ENCODE measurements at regions not wholly inside any gene's neighbourhood (a gene's known extent, or its start where the extent isn't known, plus 50 kb on each side); places are given as distances from the start of the nearest gene placed in this dataset.

DNA sequence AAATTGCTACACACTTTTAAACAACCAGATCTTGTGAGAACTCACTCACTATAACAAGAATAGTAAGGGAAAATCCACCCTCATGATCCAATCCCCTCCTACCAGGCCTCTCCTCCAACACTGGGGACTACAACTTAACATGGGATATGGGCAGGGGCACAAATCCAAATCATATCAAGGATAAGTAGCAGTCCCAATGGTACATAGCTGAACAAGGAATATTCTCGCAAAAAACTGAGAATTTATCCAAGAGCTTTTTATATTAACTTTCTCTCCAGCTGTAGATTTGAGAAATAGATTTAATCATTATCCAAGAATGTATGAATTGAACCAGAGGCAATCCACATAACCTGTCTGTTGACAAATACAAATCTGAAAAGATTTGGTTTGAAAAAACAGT lies 185.2 kb downstream of the TMTC3 start:
- no peak for ATAC-seq (ENCODE audit: low read depth)
- POLR2A ChIA-PET: no interaction called here
- no peak overlapping the region for H3K4me3 Mint-ChIP-seq
- no peaks in the 10 kb centered on the region for H3K36me3 Mint-ChIP-seq
- no peak for DNase-seq
- H3K9me3 Mint-ChIP-seq: no peaks in the 10 kb centered on the region
- no peaks in the 10 kb centered on the region for H3K27me3 Mint-ChIP-seq
- H3K4me1 Mint-ChIP-seq: no peaks in the 10 kb centered on the region
- H3K27ac Mint-ChIP-seq: no peak overlapping the region

DNA sequence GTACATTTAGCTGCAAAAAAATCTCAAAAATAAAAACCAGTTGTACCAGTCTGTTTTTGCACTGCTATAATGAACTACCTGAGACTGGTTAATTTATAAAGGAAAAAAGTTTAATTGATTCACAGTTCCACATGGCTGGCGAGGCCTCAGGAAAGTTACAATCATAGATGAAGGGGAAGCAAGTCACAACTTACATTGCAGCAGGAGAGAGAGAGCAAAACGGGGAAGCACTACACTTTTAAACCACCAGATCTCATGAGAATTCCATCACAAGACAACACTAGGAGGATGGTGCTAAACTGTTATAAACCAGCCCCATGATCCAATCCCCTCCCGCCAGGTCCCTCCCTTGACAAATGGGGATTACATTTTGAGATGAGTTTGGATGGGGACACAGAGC lies 186.0 kb downstream of the TMTC3 start:
- no peak overlapping the region for H3K4me3 Mint-ChIP-seq
- H3K4me1 Mint-ChIP-seq: no peaks in the 10 kb centered on the region
- no peaks in the 10 kb centered on the region for H3K9me3 Mint-ChIP-seq
- no peaks in the 10 kb centered on the region for H3K36me3 Mint-ChIP-seq
- H3K27me3 Mint-ChIP-seq: no peaks in the 10 kb centered on the region
- POLR2A ChIA-PET: no interaction called here
- ATAC-seq (ENCODE audit: low read depth) (no peak), DNase-seq (no peak)
- no peak overlapping the region for H3K27ac Mint-ChIP-seq

DNA sequence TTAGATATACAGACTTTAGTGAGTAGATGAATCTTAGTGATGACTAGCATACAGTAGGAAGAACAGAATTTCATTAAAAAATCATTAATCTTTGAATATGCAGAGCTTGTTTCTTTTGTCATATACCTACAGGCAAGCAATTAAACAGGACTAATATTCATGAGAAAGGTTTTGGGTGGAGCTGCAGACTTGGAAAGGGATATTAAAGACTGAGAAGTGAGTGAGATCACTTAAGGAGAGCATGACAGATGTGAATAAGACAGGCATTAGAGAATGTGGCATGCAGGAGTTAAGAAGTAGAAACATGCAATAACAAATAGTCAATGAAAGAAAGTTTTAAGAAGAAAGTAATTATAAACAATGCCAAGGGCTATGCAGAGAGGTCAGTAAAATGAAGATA lies 187.7 kb downstream of the TMTC3 start:
- Mint-ChIP-seq H3K36me3 (no peaks in the 10 kb centered on the region), H3K27me3 (no peaks in the 10 kb centered on the region), H3K4me1 (no peaks in the 10 kb centered on the region), H3K27ac (no peak overlapping the region), H3K9me3 (no peaks in the 10 kb centered on the region), H3K4me3 (no peak overlapping the region)
- ATAC-seq (ENCODE audit: low read depth): no peak
- POLR2A ChIA-PET: no interaction called here
- no peak for DNase-seq

DNA sequence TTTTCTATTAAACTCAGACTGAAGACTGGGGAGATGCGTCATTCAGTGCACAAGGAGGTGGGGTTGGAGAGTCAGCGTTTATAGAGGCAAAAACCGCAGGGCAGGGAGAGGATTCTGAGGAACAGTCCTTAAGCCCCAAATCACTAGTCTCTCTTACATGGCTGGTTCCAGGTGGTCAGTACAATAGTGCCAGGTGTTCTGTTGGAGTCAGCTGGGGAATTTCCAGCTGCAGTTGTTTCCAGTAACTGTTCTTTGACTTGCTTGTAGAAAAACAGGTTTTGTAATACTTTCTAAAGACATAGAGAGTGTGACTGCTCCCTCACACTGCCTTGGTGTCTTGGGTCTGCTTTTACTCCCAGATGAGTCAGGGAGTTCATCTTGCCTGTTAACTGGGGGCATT lies 192.2 kb downstream of the TMTC3 start:
- Mint-ChIP-seq H3K4me1 (no peaks in the 10 kb centered on the region), H3K36me3 (no peaks in the 10 kb centered on the region), H3K4me3 (no peak overlapping the region), H3K27ac (no peak overlapping the region), H3K27me3 (no peaks in the 10 kb centered on the region), H3K9me3 (no peaks in the 10 kb centered on the region)
- no peak for DNase-seq
- ATAC-seq (ENCODE audit: low read depth): no peak
- POLR2A ChIA-PET: no interaction called here

DNA sequence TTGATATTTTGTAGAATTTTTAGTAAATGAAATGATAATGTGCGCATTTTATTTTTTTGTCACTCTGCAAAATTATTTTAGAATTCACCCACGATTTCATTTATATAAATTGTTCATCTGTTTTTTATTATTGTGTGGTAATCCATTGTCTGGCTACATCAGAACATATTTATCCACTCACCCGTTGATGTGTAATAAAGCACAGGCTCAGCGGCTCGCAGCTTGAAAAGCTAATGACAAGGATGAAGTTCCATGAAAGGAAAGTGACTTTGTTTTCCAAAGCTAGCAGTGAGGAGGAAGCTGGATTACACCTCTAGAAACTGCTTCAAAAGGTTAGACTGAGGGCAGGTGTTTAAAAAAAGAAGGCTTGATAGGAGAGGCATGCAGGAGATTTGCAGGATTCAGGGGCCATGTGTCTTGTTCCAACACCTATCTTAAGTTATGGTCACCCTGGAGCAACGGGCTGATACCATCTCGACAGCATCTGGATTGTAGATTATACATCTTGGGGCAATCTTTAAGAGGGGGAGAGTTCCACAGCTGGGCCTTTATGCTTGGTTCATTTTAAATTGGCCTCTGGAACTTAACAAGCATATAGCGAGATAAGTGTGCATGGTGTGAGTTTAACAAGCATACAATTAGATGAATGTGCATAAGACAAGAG lies 194.1 kb downstream of the TMTC3 start:
- Mint-ChIP-seq H3K36me3 (no peaks in the 10 kb centered on the region), H3K4me3 (no peak overlapping the region), H3K9me3 (no peaks in the 10 kb centered on the region), H3K27me3 (no peaks in the 10 kb centered on the region), H3K27ac (no peak overlapping the region), H3K4me1 (no peaks in the 10 kb centered on the region)
- POLR2A ChIA-PET: no interaction called here
- DNase-seq (no peak), ATAC-seq (ENCODE audit: low read depth) (no peak)

DNA sequence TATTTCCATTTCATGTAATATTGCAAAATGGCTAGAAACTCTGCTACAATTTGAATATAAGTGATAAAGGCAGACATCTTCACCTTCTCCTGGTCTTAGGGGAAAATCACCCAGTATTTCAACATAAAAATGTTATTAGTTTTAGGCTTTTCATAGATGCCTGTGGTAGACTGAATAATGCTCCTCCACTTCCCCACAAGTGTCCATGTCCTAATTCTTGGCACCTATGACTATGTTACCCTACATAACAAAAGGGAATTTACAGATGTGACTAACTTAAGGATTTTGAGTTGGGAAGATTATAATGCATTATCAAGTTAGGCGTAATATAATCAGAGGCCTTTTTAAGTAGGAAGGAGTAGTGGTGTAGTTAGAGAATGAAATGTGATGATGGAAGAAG lies 196.4 kb downstream of the TMTC3 start:
- POLR2A ChIA-PET: no interaction called here
- DNase-seq (no peak), ATAC-seq (ENCODE audit: low read depth) (no peak)
- H3K4me1 Mint-ChIP-seq: no peaks in the 10 kb centered on the region
- H3K27ac Mint-ChIP-seq: no peak overlapping the region
- no peaks in the 10 kb centered on the region for H3K36me3 Mint-ChIP-seq
- H3K4me3 Mint-ChIP-seq: no peak overlapping the region
- H3K27me3 Mint-ChIP-seq: no peaks in the 10 kb centered on the region
- H3K9me3 Mint-ChIP-seq: no peaks in the 10 kb centered on the region

DNA sequence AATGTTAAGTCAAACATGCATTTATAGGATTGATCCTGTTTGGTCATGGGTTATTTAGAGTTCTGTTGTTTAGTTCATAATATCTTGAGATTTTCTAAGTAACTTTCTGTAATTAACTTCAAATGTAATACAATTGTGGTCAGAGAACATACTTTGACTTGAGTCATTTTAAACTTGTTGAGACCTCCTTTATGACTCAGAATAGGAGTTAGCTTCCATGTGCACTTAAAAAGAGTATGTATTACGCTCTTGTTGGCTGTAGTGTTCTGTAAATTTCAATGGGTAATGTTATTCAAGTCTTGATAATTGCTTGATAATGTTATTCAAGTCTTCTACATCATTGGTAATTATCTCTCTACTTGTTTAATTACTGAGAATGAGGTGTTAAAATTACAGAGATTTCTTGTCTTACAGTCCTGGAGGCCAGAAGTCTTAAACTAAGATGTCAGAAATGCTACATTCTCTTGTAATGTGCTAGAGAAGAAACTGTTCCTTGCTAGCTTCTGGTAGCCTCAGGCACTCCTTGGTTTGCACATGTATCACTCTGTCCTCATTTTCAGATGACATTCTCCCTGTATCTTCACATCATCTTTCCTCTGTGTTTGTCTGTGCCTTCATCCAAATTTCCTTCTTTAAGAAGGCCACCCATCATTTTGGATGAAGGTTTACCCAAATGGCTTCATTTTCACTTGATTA lies 197.3 kb downstream of the TMTC3 start:
- no peak overlapping the region for H3K27ac Mint-ChIP-seq
- no peaks in the 10 kb centered on the region for H3K4me1 Mint-ChIP-seq
- no peak for ATAC-seq (ENCODE audit: low read depth)
- H3K4me3 Mint-ChIP-seq: no peak overlapping the region
- H3K9me3 Mint-ChIP-seq: no peaks in the 10 kb centered on the region
- DNase-seq: no peak
- POLR2A ChIA-PET: no interaction called here
- no peaks in the 10 kb centered on the region for H3K36me3 Mint-ChIP-seq
- H3K27me3 Mint-ChIP-seq: no peaks in the 10 kb centered on the region

DNA sequence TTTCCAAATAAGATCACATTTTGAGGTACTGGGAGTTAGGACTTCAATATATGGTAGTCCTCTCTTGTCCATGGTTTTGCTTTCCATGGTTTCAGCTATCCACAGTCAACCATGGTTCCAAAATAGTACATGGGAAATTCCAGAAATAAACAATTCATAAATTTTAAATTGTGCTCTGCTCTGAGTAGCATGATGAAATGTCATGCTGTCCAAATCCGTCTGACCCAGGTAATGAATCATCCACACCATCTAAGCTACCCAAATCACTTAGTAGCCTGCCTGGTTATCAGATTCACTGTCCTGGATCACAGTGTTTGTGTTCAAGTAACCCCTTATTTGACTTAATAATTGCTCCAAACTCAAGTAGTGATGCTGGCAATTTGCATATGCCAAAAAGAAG lies 197.9 kb downstream of the TMTC3 start:
- Mint-ChIP-seq H3K4me1 (no peaks in the 10 kb centered on the region), H3K36me3 (no peaks in the 10 kb centered on the region), H3K9me3 (no peaks in the 10 kb centered on the region), H3K27me3 (no peaks in the 10 kb centered on the region), H3K4me3 (no peak overlapping the region), H3K27ac (no peak overlapping the region)
- POLR2A ChIA-PET: no interaction called here
- no peak for DNase-seq
- no peak for ATAC-seq (ENCODE audit: low read depth)

DNA sequence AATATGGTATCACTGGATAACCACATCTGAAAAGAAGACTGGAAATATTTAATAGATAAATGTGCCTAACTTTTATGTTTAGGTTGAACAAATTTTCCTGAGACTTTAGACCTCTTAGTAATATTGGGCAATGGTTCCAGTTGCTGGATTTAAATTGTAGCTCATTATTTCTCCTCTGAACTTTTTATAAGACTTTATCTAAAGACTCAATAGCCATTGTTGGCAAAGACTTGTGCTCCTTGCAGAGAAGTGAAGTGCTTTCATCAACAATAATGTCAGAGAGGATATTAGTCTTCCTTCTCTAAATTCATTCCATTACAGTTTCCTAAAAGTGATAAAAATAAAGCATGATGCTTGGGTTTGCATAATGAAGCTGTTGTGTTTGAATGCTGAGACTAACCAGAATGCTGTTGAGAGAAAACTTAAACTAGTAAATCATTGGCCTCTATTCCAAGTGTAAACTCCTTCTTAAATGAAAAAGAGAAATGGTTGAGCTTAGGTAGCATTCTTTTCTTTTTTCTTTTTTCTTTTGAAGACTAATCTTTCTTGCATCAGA lies 200.2 kb downstream of the TMTC3 start:
- no peaks in the 10 kb centered on the region for H3K36me3 Mint-ChIP-seq
- POLR2A ChIA-PET: no interaction called here
- H3K27me3 Mint-ChIP-seq: no peaks in the 10 kb centered on the region
- ATAC-seq (ENCODE audit: low read depth) (no peak), DNase-seq (no peak)
- H3K27ac Mint-ChIP-seq: no peak overlapping the region
- H3K9me3 Mint-ChIP-seq: no peaks in the 10 kb centered on the region
- no peaks in the 10 kb centered on the region for H3K4me1 Mint-ChIP-seq
- H3K4me3 Mint-ChIP-seq: no peak overlapping the region

DNA sequence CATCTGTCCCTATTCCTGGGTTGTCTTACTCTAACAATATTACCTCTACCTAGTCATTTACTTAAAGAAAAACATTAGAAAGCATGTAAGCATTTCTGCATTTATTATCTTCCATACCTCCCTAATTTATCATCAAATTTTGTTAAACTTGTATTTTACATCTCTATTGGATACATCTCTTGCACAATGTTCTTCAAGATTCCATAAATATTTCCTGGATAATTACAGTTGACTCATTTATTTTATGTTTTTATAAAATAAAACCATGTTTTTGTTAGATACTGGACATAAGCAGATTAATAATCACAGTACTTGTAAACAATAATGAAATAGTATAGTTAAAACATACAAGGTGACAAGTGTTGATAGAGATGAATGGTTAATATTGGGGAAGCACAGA lies 209.0 kb downstream of the TMTC3 start:
- Mint-ChIP-seq H3K4me3 (no peak overlapping the region), H3K27me3 (peaks cover 2% of the 10 kb centered on the region), H3K4me1 (no peaks in the 10 kb centered on the region), H3K36me3 (no peaks in the 10 kb centered on the region), H3K27ac (no peak overlapping the region), H3K9me3 (peaks cover 4% of the 10 kb centered on the region)
- POLR2A ChIA-PET: no interaction called here
- no peak for DNase-seq
- no peak for ATAC-seq (ENCODE audit: low read depth)

DNA sequence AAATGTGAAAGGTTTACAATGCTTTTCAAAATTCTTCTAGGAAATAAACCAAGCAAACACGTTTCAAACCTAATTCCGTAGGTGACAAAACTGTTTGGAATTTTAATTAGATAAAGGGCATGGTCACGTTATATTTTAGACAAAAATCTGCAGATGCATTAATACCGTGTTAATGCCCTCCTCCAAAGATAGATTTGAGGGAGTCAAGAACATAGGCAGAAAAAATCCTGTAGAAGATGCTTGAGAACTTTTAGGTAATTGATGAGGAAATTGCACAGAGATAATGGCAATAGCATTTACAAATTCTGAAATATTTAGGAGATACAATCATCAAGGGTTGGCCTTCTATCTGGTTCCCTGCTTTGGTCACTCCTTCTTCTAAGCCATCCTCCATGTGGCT lies 212.6 kb downstream of the TMTC3 start:
- POLR2A ChIA-PET: no interaction called here
- ATAC-seq (ENCODE audit: low read depth) (no peak), DNase-seq (no peak)
- no peak overlapping the region for H3K27ac Mint-ChIP-seq
- H3K4me3 Mint-ChIP-seq: no peak overlapping the region
- no peaks in the 10 kb centered on the region for H3K36me3 Mint-ChIP-seq
- no peaks in the 10 kb centered on the region for H3K27me3 Mint-ChIP-seq
- no peaks in the 10 kb centered on the region for H3K9me3 Mint-ChIP-seq
- H3K4me1 Mint-ChIP-seq: no peaks in the 10 kb centered on the region

DNA sequence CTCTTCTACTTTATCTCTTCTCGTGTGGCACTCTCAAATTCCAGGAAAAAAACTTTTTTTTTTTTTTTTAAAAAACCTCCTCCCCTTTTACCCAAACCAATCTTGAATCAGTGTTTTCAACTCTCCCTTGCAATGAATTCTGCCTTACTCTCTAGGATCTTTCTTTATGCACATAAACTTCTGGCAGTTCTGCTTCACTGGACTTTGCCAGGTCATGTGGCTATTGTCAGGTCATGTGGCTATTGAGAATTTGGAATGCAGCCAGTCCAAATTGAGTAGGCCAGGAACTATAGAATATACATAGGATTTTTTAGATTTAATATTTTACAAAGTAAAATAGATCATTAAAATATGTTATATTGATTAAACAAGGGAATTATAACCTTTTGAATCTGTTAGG lies 218.2 kb downstream of the TMTC3 start:
- no peak for ATAC-seq (ENCODE audit: low read depth)
- Mint-ChIP-seq H3K27ac (no peak overlapping the region), H3K4me1 (no peaks in the 10 kb centered on the region), H3K4me3 (no peak overlapping the region), H3K36me3 (no peaks in the 10 kb centered on the region), H3K9me3 (no peaks in the 10 kb centered on the region), H3K27me3 (no peaks in the 10 kb centered on the region)
- POLR2A ChIA-PET: no interaction called here
- DNase-seq: no peak

DNA sequence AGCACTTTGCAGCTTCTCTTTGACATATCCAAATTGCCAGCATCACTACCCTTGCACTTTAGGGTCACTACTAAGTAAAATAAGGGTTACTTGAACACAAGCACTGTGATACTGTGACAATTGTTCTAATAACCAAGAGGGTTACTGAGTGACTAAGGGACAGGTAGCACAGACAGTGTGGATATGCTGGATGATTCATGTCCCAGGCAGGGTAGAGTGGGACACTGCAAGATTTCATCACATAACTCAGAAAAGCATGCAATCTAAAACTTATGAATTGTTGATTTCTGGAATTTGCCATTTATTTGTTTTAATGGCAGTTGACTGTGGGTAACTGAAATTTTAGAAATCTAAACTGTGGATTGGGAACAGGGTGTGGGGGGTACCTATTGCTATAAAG lies 218.8 kb downstream of the KITLG start:
- no peaks in the 10 kb centered on the region for H3K27me3 Mint-ChIP-seq
- POLR2A ChIA-PET: no interaction called here
- no peak overlapping the region for H3K4me3 Mint-ChIP-seq
- H3K27ac Mint-ChIP-seq: no peak overlapping the region
- H3K4me1 Mint-ChIP-seq: no peaks in the 10 kb centered on the region
- H3K36me3 Mint-ChIP-seq: no peaks in the 10 kb centered on the region
- no peak for DNase-seq
- H3K9me3 Mint-ChIP-seq: no peaks in the 10 kb centered on the region
- no peak for ATAC-seq (ENCODE audit: low read depth)

DNA sequence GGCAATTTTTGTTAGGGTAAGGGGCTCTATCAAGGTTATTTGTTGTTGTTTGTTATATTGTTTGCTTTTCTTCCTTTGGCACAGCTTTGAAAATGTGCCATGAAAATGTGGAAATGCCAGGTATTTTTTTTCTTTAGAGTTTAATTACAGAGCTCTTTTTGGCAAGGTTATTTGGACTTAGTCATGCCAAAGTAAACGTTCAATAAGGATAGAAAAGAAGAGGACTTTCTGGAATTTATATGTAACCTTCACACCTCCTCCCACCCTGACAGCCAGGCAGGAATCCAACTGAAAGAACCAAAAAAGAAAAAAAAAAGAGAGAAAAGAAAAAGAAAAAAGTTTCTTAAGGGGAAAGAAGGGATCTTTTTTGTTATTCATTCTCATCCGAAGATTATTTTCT lies 217.8 kb downstream of the KITLG start:
- no peaks in the 10 kb centered on the region for H3K9me3 Mint-ChIP-seq
- DNase-seq: no peak
- POLR2A ChIA-PET: no interaction called here
- H3K4me1 Mint-ChIP-seq: no peaks in the 10 kb centered on the region
- H3K36me3 Mint-ChIP-seq: no peaks in the 10 kb centered on the region
- H3K27me3 Mint-ChIP-seq: no peaks in the 10 kb centered on the region
- no peak overlapping the region for H3K4me3 Mint-ChIP-seq
- H3K27ac Mint-ChIP-seq: no peak overlapping the region
- ATAC-seq (ENCODE audit: low read depth): no peak

Data from activated naive CD8-positive, alpha-beta T cell treated with anti-CD3 and anti-CD28 coated beads, Interleukin-2, amount 10 ng/mL, durations not matched to agents 7 days and 5 days (primary cell).